SU-DHL-6 (cell line): ENCODE measurements at regions not wholly inside any gene's neighbourhood (a gene's known extent, or its start where the extent isn't known, plus 50 kb on each side); places are given as distances from the start of the nearest gene placed in this dataset.

Experiments used
- H2AFZ ChIP-seq: fragments of 200-600 bp; sonication (generic); 2 replicates; pipeline ENCODE4 v1.6.1; 2014; ENCODE audit warnings: low read depth, mild to moderate bottlenecking, moderate library complexity, mixed read lengths, antibody characterized with exemption, low read length; ENCODE audit not compliant: severe bottlenecking
- H3F3A ChIP-seq: fragments of 200-600 bp; shearing (Covaris generic); 2 replicates; pipeline ENCODE4 v1.6.0; 2016; ENCODE audit warnings: antibody characterized with exemption, mild to moderate bottlenecking; ENCODE audit not compliant: insufficient read depth
- H3K27ac ChIP-seq: fragments of 200-600 bp; sonication (generic); 2 replicates; pipeline ENCODE4 v1.5.1; 2016; ENCODE audit warnings: low read depth, mild to moderate bottlenecking, low read length, moderate library complexity, mixed read lengths
- H3K27me3 ChIP-seq: fragments of 200-600 bp; sonication (generic), shearing (Covaris generic); 2 replicates; pipeline ENCODE4 v1.6.0; 2014; ENCODE audit warnings: mild to moderate bottlenecking, low read length
- H3K36me3 ChIP-seq: fragments of 200-600 bp; sonication (generic); 2 replicates; pipeline ENCODE4 v1.6.1; 2014; ENCODE audit warnings: mild to moderate bottlenecking, low read length, mixed read lengths
- H3K4me2 ChIP-seq: fragments of 300-600, 200-600 bp; shearing (Covaris generic), sonication (generic); 2 replicates; pipeline ENCODE4 v1.6.0; 2014; ENCODE audit warnings: low read length, low read depth, mild to moderate bottlenecking; ENCODE audit not compliant: poor library complexity, severe bottlenecking
- H3K4me3 ChIP-seq: fragments of 200-600 bp; sonication (generic); 2 replicates; pipeline ENCODE4 v1.5.1; 2014; ENCODE audit warnings: antibody characterized with exemption, low read length, mild to moderate bottlenecking, mixed read lengths; ENCODE audit not compliant: insufficient read depth, poor library complexity, severe bottlenecking
- H3K79me2 ChIP-seq: fragments of 200-600 bp; sonication (generic); 2 replicates; pipeline ENCODE4 v1.6.1; 2014; ENCODE audit warnings: mild to moderate bottlenecking, low read length, moderate library complexity; ENCODE audit not compliant: insufficient read depth
- H3K9ac ChIP-seq: fragments of 200-600 bp; sonication (generic); 2 replicates; pipeline ENCODE4 v1.7.0; 2014; ENCODE audit warnings: mild to moderate bottlenecking, low read length
- H3K9me2 ChIP-seq: fragments of 200-600 bp; sonication (generic); replicated peaks from 2 replicates; pipeline ENCODE4 v1.6.1; 2014; ENCODE audit warnings: low read length; ENCODE audit not compliant: insufficient read depth
- H3K9me3 ChIP-seq: fragments of 200-600 bp; sonication (generic); 2 replicates; pipeline ENCODE4 v1.6.1; 2014; ENCODE audit warnings: low read length, mixed read lengths; ENCODE audit not compliant: insufficient read depth
- H4K20me1 ChIP-seq: fragments of 200-600 bp; sonication (generic); 2 replicates; pipeline ENCODE4 v1.6.1; 2014; ENCODE audit warnings: low read depth, mild to moderate bottlenecking, antibody characterized with exemption, low read length, moderate library complexity, mixed read lengths
- CTCF ChIP-seq: fragments of 200-600 bp; sonication (generic); IDR thresholded peaks from one replicate; pipeline ENCODE4 v1.5.1; 2017; ENCODE audit warnings: antibody characterized with exemption, mild to moderate bottlenecking, low read length, moderate library complexity; ENCODE audit not compliant: insufficient read depth, poor library complexity, severe bottlenecking
- EZH2phosphoT487 ChIP-seq: fragments of 200-600 bp; sonication (generic), shearing (Covaris generic); conservative IDR thresholded peaks from 2 replicates; pipeline ENCODE4 v1.6.1; 2018; ENCODE audit warnings: mild to moderate bottlenecking, antibody characterized with exemption, low read length, moderate library complexity, mixed read lengths

GRCh38 chr1:30039354-30040080 is 683.9 kb downstream of the MATN1 start:
- H3K4me2 ChIP-seq, result no peak overlapping the region
- no peak overlapping the region for H3K27ac ChIP-seq
- TF ChIP-seq EZH2phosphoT487 (no peak), CTCF (no peak)
- no peaks in the 10 kb centered on the region for H3K36me3 ChIP-seq
- H3K27me3 ChIP-seq, result no peaks in the 10 kb centered on the region; the same call in 1 of the 2 replicates
- no peak overlapping the region for H3K4me3 ChIP-seq
- H3K9me2 ChIP-seq, result no peaks in the 10 kb centered on the region
- no peaks in the 10 kb centered on the region for H4K20me1 ChIP-seq
- H3K9me3 ChIP-seq, result peaks cover 11% of the 10 kb centered on the region; the same call in 1 of the 2 replicates
- H3K79me2 ChIP-seq, result no peaks in the 10 kb centered on the region
- H2AFZ ChIP-seq, result no peak overlapping the region
- H3F3A ChIP-seq, result no peaks in the 10 kb centered on the region
- no peak overlapping the region for H3K9ac ChIP-seq

GRCh38 chr1:30038134-30039025 is 685.0 kb downstream of the MATN1 start:
- Histone ChIP-seq H3K4me2 (no peak overlapping the region), H3K9ac (no peak overlapping the region), H3K27ac (no peak overlapping the region), H3K36me3 (no peaks in the 10 kb centered on the region), H3K79me2 (no peaks in the 10 kb centered on the region), H2AFZ (no peak overlapping the region), H3K27me3 (no peaks in the 10 kb centered on the region; the same call in 1 of the 2 replicates), H3F3A (no peaks in the 10 kb centered on the region), H3K9me3 (peaks cover 11% of the 10 kb centered on the region; the same call in 1 of the 2 replicates), H4K20me1 (no peaks in the 10 kb centered on the region), H3K9me2 (no peaks in the 10 kb centered on the region), H3K4me3 (no peak overlapping the region)
- TF ChIP-seq EZH2phosphoT487 (no peak), CTCF (no peak)

- H3K9ac ChIP-seq, result no peak overlapping the region
- peaks cover 3% of the 10 kb centered on the region; the same call in 1 of the 2 replicates for H3K9me3 ChIP-seq
- TF ChIP-seq EZH2phosphoT487 (no peak), CTCF (no peak)
- H3F3A ChIP-seq, result no peaks in the 10 kb centered on the region
- H3K27ac ChIP-seq, result no peak overlapping the region
- no peaks in the 10 kb centered on the region for H3K9me2 ChIP-seq
- H4K20me1 ChIP-seq, result no peaks in the 10 kb centered on the region
- H3K4me3 ChIP-seq, result no peak overlapping the region
- H3K79me2 ChIP-seq, result no peaks in the 10 kb centered on the region
- H2AFZ ChIP-seq, result no peak overlapping the region
- no peak overlapping the region for H3K4me2 ChIP-seq
- no peaks in the 10 kb centered on the region for H3K27me3 ChIP-seq
- no peaks in the 10 kb centered on the region for H3K36me3 ChIP-seq
Measured at GRCh38 chr1:30037251-30038118, 685.9 kb downstream of the MATN1 start.
